Fibroblast of skin of abdomen (primary cell): ENCODE measurements at regions not wholly inside any gene's neighbourhood (a gene's known extent, or its start where the extent isn't known, plus 50 kb on each side); places are given as distances from the start of the nearest gene placed in this dataset.
A peak's percentile ranks its signal among the peaks of the same experiment; 100 is the strongest.
"Not testable (repeated sequence)": the region's sequence is repeated elsewhere in the genome, so short reads cannot be mapped to it uniquely, and the experiment has no call there.

Experiments used
- DNase-seq: peaks from one replicate; pipeline ENCODE4 v3.0.0-alpha.2; 2013

- no peak for DNase-seq
Observed at GRCh38 chr1:103469801-103470200, 55.7 kb upstream of the RNPC3 start.

GRCh38 chr1:103467100-103467499, 58.4 kb upstream of the RNPC3 start:
- DNase-seq: no peak

- DNase-seq: peak; percentile 23
Observed at GRCh38 chr1:103461161-103462105, 64.1 kb upstream of the RNPC3 start.

- DNase-seq: no peak
Observed at GRCh38 chr1:103460511-103460910, 65.0 kb upstream of the RNPC3 start.

GRCh38 chr1:103459346-103459745, 66.2 kb upstream of the RNPC3 start:
- peak; percentile 1 for DNase-seq

- no peak for DNase-seq
Observed at GRCh38 chr1:103457886-103458455, 67.5 kb upstream of the RNPC3 start.

- peak; percentile 12 for DNase-seq
Observed at GRCh38 chr1:103448560-103448959, 76.9 kb upstream of the RNPC3 start.

- DNase-seq: peak; percentile 5
Observed at GRCh38 chr1:103447471-103447870, 78.0 kb upstream of the RNPC3 start.

- DNase-seq: no peak
Observed at GRCh38 chr1:103441342-103441741, 84.2 kb upstream of the RNPC3 start.

GRCh38 chr1:103436568-103437100, 88.9 kb upstream of the RNPC3 start:
- DNase-seq: not testable (repeated sequence)

- no peak for DNase-seq
Observed at GRCh38 chr1:103435443-103435842, 90.1 kb upstream of the RNPC3 start.

- no peak for DNase-seq
Observed at GRCh38 chr1:103424650-103425049, 100.8 kb upstream of the RNPC3 start.

- DNase-seq: peak; percentile 31
Observed at GRCh38 chr1:103416681-103417286, 108.7 kb upstream of the RNPC3 start.

GRCh38 chr1:103387898-103388297, 137.6 kb upstream of the RNPC3 start:
- no peak for DNase-seq

GRCh38 chr1:103373991-103374390, 151.5 kb upstream of the RNPC3 start:
- no peak for DNase-seq

GRCh38 chr1:103372866-103373265, 152.6 kb upstream of the RNPC3 start:
- peak; percentile 29 for DNase-seq

- DNase-seq: peak; percentile 76
Observed at GRCh38 chr1:103371234-103371633, 154.3 kb upstream of the RNPC3 start.

GRCh38 chr1:103367186-103367585, 158.3 kb upstream of the RNPC3 start:
- DNase-seq: no peak

GRCh38 chr1:103365860-103366569, 159.5 kb upstream of the RNPC3 start:
- no peak for DNase-seq

- no peak for DNase-seq
Observed at GRCh38 chr1:103363008-103363365, 162.5 kb upstream of the RNPC3 start.

- DNase-seq: no peak
Observed at GRCh38 chr1:103362348-103363007, 163.0 kb upstream of the RNPC3 start.

- DNase-seq: no peak
Observed at GRCh38 chr1:103353391-103353790, 172.1 kb upstream of the RNPC3 start.
